NCI-H2227 treated with DMSO at 0.1 percent for 48 hours (cell line): ENCODE measurements at regions not wholly inside any gene's neighbourhood (a gene's known extent, or its start where the extent isn't known, plus 50 kb on each side); places are given as distances from the start of the nearest gene placed in this dataset.
"Not testable (repeated sequence)": the region's sequence is repeated elsewhere in the genome, so short reads cannot be mapped to it uniquely, and the experiment has no call there.

Source experiments
- DNase-seq: peaks from one replicate; lab custom pipeline; 2025; lab: John Stamatoyannopoulos, UW

- DNase-seq, result not testable (repeated sequence)
Measured at GRCh38 chr2:16753025-16753424, 87.4 kb upstream of the CYRIA start.

- DNase-seq, result not testable (repeated sequence)
Measured at GRCh38 chr2:16750925-16751214, 85.2 kb upstream of the CYRIA start.

DNA sequence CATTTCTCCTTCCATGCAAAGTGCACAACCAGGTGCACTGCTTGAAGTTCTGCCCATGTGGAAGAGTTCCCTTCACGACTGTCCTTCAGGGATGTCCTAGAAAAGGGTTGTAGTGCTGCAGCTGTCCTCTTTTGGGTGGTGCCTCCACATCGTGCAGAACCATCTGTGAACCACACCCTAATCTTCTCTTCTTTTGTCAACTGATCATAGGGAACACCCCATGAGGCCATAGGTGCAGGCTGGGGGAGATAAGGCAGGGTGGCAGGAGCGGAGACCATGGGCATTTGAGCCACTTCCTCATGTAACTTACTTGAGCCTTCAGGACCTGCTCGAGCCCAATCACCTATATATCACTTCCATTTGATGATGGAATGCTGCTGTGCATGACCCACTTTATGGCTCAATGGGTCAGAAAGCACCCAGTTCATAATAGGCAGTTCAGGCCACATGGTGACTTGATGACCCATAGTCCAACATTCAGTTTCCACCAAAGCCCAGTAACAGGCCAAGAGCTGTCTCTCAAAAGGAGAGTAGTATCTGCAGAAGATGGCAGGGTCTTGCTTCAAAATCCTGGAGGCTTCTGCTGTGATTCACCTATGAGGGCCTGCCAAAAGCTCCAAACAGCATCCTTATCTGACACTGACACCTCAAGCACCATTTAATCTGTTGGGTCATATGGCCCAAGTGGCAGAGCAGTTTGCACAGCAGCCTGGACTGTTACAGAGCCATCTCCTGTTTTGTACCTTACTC is 84.7 kb upstream of the CYRIA start:
- no peak for DNase-seq

- not testable (repeated sequence) for DNase-seq
Measured at GRCh38 chr2:16748511-16749266, 83.1 kb upstream of the CYRIA start.

- no peak for DNase-seq
Measured at GRCh38 chr2:16747689-16748088, 82.1 kb upstream of the CYRIA start.

- no peak for DNase-seq
Measured at GRCh38 chr2:16747257-16747656, 81.6 kb upstream of the CYRIA start.

GRCh38 chr2:16746833-16747232 is 81.2 kb upstream of the CYRIA start:
- no peak for DNase-seq

DNA sequence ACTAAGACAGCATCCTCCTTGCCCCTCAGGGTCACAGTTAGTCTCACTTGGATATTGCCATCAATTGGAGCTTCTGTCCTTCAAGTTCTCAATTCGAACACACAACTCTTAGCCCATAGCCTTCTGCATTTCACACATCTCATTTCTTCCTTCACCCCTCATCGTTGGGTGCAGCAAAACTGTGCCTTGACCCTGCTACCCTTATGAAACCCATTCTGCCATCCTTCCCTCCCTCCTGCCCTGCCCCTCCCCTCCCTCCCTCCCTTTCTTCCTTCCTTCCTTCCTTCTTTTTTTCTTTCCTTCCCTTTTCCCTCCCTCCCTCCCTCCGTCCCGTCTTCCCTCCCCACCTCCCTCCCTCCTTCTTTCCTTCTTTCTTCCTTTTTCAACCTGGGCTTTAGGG is 80.7 kb upstream of the CYRIA start:
- no peak for DNase-seq

- no peak for DNase-seq
Measured at GRCh38 chr2:16745466-16745865, 79.8 kb upstream of the CYRIA start.

DNA sequence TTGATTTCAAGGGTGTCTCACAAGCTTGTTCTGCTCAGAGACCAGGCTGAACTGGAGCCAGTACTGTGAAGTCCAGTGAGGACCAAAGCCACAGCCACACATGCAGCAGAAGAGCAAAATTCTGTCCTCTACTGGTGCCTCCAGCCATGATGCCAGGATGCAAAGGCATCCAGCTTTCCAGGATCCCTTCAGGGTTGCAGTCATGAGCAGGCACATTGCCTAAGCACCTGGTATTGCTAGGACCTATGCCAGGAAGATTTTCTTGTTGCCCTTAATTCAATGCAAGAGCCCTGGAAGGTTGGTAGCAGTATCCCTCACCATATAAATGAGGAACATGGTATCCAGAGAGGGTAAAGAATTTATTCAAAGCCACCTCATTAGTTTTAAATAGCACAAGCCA is 78.9 kb upstream of the CYRIA start:
- DNase-seq, result no peak

DNA sequence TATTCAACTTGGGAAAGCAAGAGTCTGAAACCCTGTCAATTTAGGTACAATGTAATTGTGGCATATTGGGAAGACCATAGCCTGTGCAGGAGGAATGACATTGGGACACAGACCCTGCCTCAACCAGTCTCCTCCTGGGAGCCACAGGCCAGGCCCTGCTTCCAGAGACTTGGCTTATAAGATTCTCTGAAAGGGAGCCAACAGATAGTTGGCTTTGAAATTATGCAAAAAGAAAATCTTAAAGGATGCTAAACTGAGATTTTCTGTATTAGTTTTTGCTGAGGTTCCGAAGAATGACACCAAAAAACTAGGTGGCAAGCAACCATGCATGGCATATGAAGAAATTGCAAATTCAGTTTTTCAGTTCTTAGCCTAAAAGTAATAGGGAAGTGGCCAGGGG is 76.4 kb upstream of the CYRIA start:
- no peak for DNase-seq

DNA sequence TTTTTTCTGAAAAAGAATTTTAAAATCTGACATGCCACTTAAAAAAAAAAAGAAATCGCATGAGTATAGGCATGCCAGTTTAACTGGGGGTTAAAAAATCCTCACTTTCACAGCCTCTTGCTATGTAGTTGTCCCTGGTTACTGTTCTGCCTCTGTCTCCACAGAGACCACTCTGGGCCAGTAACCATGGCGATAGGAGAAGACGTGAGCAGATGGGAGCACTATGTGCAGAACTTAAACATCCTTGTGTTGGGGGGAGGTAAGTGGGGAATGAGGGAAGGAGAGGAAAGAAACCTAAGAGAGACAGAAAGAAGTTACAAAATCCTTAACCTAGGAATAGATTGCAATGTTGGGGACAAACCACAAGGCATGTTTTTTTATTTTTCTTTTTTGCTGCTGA is 75.9 kb upstream of the CYRIA start:
- DNase-seq, result no peak

- DNase-seq, result no peak
Measured at GRCh38 chr2:16739778-16740581, 74.3 kb upstream of the CYRIA start.

DNA sequence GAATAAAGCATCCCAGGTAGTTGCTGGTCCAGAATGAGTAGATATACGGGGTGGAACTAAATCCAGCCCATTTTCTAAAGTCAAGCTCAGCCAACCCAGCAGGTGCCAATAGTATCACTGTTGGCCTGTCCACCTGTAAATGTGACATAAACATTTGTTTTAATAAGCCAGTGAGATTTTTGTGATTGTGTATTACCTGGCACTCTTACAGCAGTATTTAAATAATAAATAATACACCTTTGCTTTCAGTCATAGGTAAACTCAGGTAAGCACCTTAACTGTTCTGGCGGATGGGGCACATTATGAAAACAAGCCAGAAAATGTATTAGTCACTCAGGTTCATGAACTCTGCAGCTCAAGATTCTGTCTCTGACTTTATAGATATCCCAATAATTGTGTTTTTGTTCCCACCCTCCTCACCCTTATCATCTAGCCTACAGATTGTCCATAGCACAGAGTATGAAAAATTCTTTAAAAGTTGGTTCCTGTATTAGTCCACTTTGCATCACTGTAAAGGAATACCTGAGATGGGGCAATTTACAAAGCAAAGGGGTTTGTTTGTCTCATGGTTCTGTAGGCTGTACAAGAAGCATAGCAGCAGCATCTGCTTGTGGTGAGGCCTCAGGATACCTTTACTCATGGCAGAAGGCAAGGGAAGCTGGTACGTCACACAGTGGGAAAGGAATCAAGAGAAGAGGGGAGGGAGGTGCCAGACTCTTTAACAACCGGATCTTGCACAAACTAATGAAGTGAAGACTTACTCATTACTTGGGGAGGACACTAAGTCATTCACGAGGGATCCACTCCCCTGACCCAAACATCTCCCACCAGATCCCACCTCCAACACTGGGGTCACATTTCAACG is 73.0 kb upstream of the CYRIA start:
- DNase-seq, result no peak

DNA sequence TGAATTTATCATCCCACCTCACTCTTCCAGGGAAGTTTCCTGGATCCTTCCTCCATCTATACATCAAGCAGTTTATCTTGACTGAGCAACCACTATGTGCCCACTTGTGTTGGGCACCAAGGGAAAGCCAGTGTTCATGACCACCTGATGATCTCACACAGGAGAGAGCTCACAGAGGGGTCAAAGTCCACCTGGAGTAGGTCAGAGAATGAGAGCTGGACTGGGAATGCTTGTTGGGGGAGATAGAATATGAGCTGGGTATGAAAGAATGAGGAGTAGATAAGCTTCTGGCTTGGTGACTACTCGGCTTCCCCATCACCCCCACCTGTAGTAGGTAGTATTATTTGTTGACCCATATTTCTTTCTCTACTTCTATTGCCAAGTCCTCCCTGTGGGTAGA is 72.2 kb upstream of the CYRIA start:
- no peak for DNase-seq

DNA sequence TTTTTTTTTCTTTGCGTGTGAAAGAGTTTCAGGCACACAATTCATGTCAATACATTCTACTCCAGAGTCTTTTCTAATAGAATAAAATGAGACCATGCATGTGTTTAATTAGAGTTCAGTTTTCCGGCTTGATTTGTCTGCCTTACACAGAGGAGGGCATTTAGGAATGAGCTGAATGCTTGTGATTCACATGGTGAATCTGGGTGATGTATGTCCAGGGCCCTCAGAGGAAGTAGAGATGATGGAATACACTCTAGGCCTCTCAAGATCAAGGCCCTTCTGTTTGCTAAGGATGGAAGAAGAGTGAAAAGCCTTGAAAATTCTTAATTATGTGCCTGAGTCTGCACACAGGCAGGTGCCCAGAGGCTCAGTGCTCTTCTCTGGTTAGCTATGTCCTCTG is 71.0 kb upstream of the CYRIA start:
- DNase-seq, result no peak

DNA sequence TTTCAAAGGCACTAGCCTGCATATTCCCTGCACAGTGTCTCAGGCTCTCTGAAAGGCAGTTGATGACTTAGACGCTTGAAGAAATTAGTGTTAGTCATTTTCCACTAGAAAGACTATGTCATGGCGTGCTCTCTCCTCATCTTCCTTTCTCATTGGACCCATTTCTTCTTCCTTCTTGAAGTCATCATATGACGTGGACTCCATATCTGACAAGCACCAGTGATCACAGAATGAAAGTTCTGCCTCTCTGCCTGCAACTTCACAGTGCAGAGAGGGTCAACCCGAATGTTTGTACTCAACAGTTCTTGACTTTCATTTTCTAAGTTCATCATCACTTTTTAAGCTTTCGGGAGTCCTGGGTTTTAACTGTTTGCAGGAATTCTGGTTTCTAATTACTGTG is 63.7 kb upstream of the CYRIA start:
- no peak for DNase-seq

GRCh38 chr2:16728351-16729136 is 62.9 kb upstream of the CYRIA start:
- no peak for DNase-seq

GRCh38 chr2:16727849-16728248 is 62.2 kb upstream of the CYRIA start:
- not testable (repeated sequence) for DNase-seq

DNA sequence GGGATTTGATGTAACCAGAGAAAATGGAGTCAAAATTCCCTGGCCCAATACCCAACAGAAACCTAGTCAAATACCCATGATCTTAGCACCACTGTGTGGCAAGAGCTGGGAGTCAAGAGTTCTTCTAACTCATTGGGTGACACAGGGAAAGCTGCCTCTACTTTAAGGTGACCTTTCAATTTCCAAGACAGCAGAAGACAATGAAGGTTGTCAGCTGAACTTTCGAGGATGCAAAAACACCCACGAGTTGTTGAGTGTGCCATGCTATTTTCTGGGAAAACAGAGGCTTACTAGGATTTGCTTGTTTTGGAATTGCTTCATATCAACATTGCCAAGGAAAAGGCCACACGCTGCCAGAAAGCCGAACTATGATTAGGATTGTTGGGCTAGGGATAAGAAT is 61.6 kb upstream of the CYRIA start:
- no peak for DNase-seq

DNA sequence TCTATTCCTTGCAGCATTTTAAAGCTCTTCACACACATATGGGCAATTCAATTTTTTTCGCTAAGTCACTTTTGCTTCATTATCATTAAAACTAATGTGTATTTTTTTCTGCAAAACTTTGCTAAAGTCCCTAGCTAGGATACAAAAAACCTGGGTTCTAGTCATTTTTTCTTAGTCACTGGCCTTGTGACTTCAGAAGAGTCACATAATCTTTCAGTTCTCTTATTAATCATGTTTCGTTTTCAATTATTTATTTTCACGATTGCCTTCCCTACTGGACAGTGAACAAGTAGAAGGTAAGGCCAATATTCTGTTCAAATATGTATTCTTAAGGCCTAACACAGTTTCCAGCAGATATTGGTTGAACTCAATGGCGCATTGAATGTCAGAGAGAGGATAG is 60.9 kb upstream of the CYRIA start:
- no peak for DNase-seq
